SK-N-SH treated with all-trans-retinoic acid at 6 μM for 48 hours (cell line): ENCODE measurements at regions not wholly inside any gene's neighbourhood (a gene's known extent, or its start where the extent isn't known, plus 50 kb on each side); places are given as distances from the start of the nearest gene placed in this dataset.
"Not testable (repeated sequence)": the region's sequence is repeated elsewhere in the genome, so short reads cannot be mapped to it uniquely, and the experiment has no call there.

Source experiments
- ATAC-seq: fragments of 200-7000 bp; cut with Tn5 transposase; 3 replicates; pipeline ENCODE4 v1.9.1; 2020; ENCODE audit warnings: mild to moderate bottlenecking, moderate library complexity
- ARNTL ChIP-seq: fragments of 450-650 bp; formaldehyde crosslinking; IDR thresholded peaks from 2 replicates; pipeline ENCODE4 v1.5.0; 2020; ENCODE audit warnings: low read depth, mild to moderate bottlenecking, moderate library complexity, borderline replicate concordance
- BACH2 ChIP-seq: fragments of 250-450 bp; sonication (Bioruptor Pico); IDR thresholded peaks from 2 replicates; pipeline ENCODE4 v1.9.0; 2021; ENCODE audit warnings: mild to moderate bottlenecking, borderline replicate concordance
- CSDC2 ChIP-seq: fragments of 250-450 bp; sonication (Bioruptor Pico); IDR thresholded peaks from 2 replicates; pipeline ENCODE4 v1.5.0; 2020; ENCODE audit warnings: mild to moderate bottlenecking, moderate library complexity
- GLIS3 ChIP-seq: fragments of 250-450 bp; sonication (Bioruptor Pico); IDR thresholded peaks from 2 replicates; pipeline ENCODE4 v1.5.0; 2020; ENCODE audit warnings: mild to moderate bottlenecking, moderate library complexity
- ISL1 ChIP-seq: fragments of 250-450 bp; sonication (Bioruptor Pico); IDR thresholded peaks from 2 replicates; pipeline ENCODE4 v2.1.2; 2022; ENCODE audit warnings: mild to moderate bottlenecking, moderate library complexity
- OSR1 ChIP-seq: fragments of 250-450 bp; sonication (Bioruptor Pico); IDR thresholded peaks from 2 replicates; pipeline ENCODE4 v1.8.0; 2022; ENCODE audit warnings: moderate library complexity, mild to moderate bottlenecking, inconsistent platforms
- PPARA ChIP-seq: fragments of 250-450 bp; sonication (Bioruptor Pico); IDR thresholded peaks from 2 replicates; pipeline ENCODE4 v1.5.0; 2020; ENCODE audit warnings: mild to moderate bottlenecking, borderline replicate concordance
- RARB ChIP-seq: fragments of 250-450 bp; sonication (Bioruptor Pico); IDR thresholded peaks from 2 replicates; pipeline ENCODE4 v1.8.0; 2021; ENCODE audit warnings: mild to moderate bottlenecking, moderate library complexity
- SNAI2 ChIP-seq: fragments of 250-450 bp; sonication (Bioruptor Pico); IDR thresholded peaks from 2 replicates; pipeline ENCODE4 v1.5.0; 2020; ENCODE audit warnings: mild to moderate bottlenecking, moderate library complexity
- TCF4 ChIP-seq: fragments of 250-450 bp; sonication (Bioruptor Pico); IDR thresholded peaks from 2 replicates; pipeline ENCODE4 v1.8.0; 2021; ENCODE audit warnings: mild to moderate bottlenecking, moderate library complexity, borderline replicate concordance
- TOX ChIP-seq: fragments of 250-450 bp; sonication (Bioruptor Pico); IDR thresholded peaks from 2 replicates; pipeline ENCODE4 v1.8.0; 2021; ENCODE audit warnings: mild to moderate bottlenecking, moderate library complexity, borderline replicate concordance
- ZC3H10 ChIP-seq: fragments of 250-450 bp; sonication (Bioruptor Pico); IDR thresholded peaks from 2 replicates; pipeline ENCODE4 v1.5.1; 2021; ENCODE audit warnings: mild to moderate bottlenecking, moderate library complexity
- ZFP3 ChIP-seq: fragments of 250-450 bp; sonication (Bioruptor Pico); IDR thresholded peaks from 2 replicates; pipeline ENCODE4 v1.5.0; 2020; ENCODE audit warnings: mild to moderate bottlenecking, moderate library complexity
- ZNF70 ChIP-seq: fragments of 450-650 bp; formaldehyde crosslinking; IDR thresholded peaks from 2 replicates; pipeline ENCODE4 v1.5.0; 2020; ENCODE audit warnings: mild to moderate bottlenecking, moderate library complexity
- ZNF8 ChIP-seq: fragments of 450-650 bp; formaldehyde crosslinking; IDR thresholded peaks from 2 replicates; pipeline ENCODE4 v1.5.0; 2020; ENCODE audit warnings: mild to moderate bottlenecking, moderate library complexity
- TF ChIP-seq, protein P1 (sequence below): fragments of 250-450 bp; sonication (Bioruptor Pico); IDR thresholded peaks from 2 replicates; pipeline ENCODE4 v1.8.0; 2020; ENCODE audit warnings: mild to moderate bottlenecking, moderate library complexity, borderline replicate concordance
- TF ChIP-seq, protein P2 (sequence below): fragments of 250-450 bp; sonication (Bioruptor Pico); IDR thresholded peaks from 2 replicates; pipeline ENCODE4 v1.8.0; 2021; ENCODE audit warnings: low read depth, mild to moderate bottlenecking, moderate library complexity, borderline replicate concordance
- TF ChIP-seq, protein P3 (sequence below): fragments of 250-450 bp; sonication (Bioruptor Pico); IDR thresholded peaks from 2 replicates; pipeline ENCODE4 v1.5.1; 2020; ENCODE audit warnings: low read depth, mild to moderate bottlenecking, moderate library complexity
- TF ChIP-seq, protein P4 (sequence below): fragments of 250-450 bp; sonication (Bioruptor Pico); IDR thresholded peaks from 2 replicates; pipeline ENCODE4 v1.5.1; 2021; ENCODE audit warnings: mild to moderate bottlenecking, moderate library complexity
- TF ChIP-seq, protein P5 (sequence below): fragments of 250-450 bp; sonication (Bioruptor Pico); IDR thresholded peaks from 2 replicates; pipeline ENCODE4 v1.5.0; 2020; ENCODE audit warnings: mild to moderate bottlenecking, moderate library complexity

DNA sequence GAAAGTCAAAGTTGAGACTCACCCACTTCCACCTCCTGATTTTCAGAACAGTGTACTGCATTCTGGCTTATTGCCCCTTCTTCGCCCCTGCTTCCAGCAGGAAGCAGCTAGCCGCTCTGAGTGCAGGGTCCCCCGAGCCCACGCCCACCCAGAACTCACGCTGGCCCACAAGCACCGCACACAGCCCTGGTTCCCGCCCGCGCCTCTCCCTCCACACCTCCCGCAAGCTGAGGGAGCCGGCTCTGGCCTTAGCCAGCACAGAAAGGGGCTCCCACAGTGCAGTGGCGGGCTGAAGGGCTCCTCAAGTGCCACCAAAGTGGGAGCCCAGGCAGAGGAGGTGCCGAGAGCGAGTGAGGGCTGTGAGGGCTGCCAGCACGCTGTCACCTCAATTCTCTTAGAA lies 657.7 kb upstream of the SPRY2 start:
- ATAC-seq: not testable (repeated sequence)

DNA sequence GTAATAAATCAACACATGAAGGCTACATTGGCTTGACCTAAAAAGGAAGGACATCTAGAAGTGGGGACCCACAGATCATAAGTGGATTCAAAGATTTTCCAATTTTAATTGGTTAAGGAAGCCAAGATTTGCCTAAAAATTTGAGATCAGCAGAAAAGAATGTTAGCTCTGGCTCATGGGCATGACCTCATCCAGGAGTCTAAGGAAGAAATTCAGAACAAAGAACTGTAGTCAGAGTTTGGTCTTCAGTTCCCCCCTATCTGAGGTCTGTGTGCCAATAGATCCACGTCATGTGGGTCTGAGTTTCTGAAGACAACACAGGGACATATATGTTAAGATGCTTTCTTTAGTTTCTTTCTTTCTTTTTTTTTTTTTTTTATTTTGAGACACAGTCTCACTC lies 648.8 kb upstream of the SPRY2 start:
- TF ChIP-seq OSR1: no peak
- TF ChIP-seq BACH2: no peak
- TF ChIP-seq, protein P1, sequence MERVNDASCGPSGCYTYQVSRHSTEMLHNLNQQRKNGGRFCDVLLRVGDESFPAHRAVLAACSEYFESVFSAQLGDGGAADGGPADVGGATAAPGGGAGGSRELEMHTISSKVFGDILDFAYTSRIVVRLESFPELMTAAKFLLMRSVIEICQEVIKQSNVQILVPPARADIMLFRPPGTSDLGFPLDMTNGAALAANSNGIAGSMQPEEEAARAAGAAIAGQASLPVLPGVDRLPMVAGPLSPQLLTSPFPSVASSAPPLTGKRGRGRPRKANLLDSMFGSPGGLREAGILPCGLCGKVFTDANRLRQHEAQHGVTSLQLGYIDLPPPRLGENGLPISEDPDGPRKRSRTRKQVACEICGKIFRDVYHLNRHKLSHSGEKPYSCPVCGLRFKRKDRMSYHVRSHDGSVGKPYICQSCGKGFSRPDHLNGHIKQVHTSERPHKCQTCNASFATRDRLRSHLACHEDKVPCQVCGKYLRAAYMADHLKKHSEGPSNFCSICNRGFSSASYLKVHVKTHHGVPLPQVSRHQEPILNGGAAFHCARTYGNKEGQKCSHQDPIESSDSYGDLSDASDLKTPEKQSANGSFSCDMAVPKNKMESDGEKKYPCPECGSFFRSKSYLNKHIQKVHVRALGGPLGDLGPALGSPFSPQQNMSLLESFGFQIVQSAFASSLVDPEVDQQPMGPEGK (CRISPR knock-in tag): no peak
- TF ChIP-seq TCF4 (CRISPR knock-in tag): no peak
- TF ChIP-seq ISL1 (CRISPR knock-in tag): no peak
- TF ChIP-seq RARB (CRISPR knock-in tag): no peak
- TF ChIP-seq GLIS3 (CRISPR knock-in tag): no peak
- TF ChIP-seq ZNF8 (CRISPR knock-in tag): no peak
- TF ChIP-seq TOX (CRISPR knock-in tag): no peak
- TF ChIP-seq ZC3H10 (CRISPR knock-in tag): no peak
- TF ChIP-seq ZNF70: no peak
- no peak for TF ChIP-seq ARNTL (CRISPR knock-in tag)
- no peak for TF ChIP-seq ZFP3 (CRISPR knock-in tag)
- TF ChIP-seq, protein P2, sequence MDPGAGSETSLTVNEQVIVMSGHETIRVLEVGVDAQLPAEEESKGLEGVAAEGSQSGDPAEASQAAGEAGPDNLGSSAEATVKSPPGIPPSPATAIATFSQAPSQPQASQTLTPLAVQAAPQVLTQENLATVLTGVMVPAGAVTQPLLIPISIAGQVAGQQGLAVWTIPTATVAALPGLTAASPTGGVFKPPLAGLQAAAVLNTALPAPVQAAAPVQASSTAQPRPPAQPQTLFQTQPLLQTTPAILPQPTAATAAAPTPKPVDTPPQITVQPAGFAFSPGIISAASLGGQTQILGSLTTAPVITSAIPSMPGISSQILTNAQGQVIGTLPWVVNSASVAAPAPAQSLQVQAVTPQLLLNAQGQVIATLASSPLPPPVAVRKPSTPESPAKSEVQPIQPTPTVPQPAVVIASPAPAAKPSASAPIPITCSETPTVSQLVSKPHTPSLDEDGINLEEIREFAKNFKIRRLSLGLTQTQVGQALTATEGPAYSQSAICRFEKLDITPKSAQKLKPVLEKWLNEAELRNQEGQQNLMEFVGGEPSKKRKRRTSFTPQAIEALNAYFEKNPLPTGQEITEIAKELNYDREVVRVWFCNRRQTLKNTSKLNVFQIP (CRISPR knock-in tag): no peak
- TF ChIP-seq, protein P3, sequence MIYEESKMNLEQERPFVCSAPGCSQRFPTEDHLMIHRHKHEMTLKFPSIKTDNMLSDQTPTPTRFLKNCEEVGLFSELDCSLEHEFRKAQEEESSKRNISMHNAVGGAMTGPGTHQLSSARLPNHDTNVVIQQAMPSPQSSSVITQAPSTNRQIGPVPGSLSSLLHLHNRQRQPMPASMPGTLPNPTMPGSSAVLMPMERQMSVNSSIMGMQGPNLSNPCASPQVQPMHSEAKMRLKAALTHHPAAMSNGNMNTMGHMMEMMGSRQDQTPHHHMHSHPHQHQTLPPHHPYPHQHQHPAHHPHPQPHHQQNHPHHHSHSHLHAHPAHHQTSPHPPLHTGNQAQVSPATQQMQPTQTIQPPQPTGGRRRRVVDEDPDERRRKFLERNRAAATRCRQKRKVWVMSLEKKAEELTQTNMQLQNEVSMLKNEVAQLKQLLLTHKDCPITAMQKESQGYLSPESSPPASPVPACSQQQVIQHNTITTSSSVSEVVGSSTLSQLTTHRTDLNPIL (CRISPR knock-in tag): no peak
- no peak for TF ChIP-seq PPARA (CRISPR knock-in tag)
- TF ChIP-seq, protein P4, sequence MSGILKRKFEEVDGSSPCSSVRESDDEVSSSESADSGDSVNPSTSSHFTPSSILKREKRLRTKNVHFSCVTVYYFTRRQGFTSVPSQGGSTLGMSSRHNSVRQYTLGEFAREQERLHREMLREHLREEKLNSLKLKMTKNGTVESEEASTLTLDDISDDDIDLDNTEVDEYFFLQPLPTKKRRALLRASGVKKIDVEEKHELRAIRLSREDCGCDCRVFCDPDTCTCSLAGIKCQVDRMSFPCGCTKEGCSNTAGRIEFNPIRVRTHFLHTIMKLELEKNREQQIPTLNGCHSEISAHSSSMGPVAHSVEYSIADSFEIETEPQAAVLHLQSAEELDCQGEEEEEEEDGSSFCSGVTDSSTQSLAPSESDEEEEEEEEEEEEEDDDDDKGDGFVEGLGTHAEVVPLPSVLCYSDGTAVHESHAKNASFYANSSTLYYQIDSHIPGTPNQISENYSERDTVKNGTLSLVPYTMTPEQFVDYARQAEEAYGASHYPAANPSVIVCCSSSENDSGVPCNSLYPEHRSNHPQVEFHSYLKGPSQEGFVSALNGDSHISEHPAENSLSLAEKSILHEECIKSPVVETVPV: no peak
- TF ChIP-seq, all 23 proteins: peak for 0

DNA sequence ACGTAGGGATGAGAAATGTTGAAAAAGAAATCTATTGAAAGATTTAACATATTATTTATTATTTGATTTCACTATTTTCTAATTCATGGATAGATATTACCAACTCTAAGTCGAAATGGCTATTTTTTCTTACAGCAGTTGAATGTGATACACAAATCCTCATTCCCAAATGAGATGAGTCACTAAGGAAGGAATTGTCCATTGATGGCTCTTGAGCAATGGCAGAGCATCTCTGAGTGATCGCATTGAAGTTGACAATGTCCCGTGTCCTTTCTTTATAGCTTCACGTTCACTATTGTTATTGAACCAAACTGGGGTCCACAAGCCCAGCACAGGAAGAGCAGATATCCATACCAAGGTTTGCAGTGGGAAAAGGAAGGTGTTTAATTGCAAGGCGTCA lies 648.3 kb upstream of the SPRY2 start:
- no peak for ATAC-seq
- TF ChIP-seq, protein P5, sequence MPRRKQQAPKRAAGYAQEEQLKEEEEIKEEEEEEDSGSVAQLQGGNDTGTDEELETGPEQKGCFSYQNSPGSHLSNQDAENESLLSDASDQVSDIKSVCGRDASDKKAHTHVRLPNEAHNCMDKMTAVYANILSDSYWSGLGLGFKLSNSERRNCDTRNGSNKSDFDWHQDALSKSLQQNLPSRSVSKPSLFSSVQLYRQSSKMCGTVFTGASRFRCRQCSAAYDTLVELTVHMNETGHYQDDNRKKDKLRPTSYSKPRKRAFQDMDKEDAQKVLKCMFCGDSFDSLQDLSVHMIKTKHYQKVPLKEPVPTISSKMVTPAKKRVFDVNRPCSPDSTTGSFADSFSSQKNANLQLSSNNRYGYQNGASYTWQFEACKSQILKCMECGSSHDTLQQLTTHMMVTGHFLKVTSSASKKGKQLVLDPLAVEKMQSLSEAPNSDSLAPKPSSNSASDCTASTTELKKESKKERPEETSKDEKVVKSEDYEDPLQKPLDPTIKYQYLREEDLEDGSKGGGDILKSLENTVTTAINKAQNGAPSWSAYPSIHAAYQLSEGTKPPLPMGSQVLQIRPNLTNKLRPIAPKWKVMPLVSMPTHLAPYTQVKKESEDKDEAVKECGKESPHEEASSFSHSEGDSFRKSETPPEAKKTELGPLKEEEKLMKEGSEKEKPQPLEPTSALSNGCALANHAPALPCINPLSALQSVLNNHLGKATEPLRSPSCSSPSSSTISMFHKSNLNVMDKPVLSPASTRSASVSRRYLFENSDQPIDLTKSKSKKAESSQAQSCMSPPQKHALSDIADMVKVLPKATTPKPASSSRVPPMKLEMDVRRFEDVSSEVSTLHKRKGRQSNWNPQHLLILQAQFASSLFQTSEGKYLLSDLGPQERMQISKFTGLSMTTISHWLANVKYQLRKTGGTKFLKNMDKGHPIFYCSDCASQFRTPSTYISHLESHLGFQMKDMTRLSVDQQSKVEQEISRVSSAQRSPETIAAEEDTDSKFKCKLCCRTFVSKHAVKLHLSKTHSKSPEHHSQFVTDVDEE (CRISPR knock-in tag): no peak
- TF ChIP-seq ZFP3 (CRISPR knock-in tag): no peak
- TF ChIP-seq CSDC2: no peak
- TF ChIP-seq PPARA (CRISPR knock-in tag): no peak
- TF ChIP-seq RARB (CRISPR knock-in tag): no peak
- no peak for TF ChIP-seq SNAI2 (CRISPR knock-in tag)
- TF ChIP-seq, all 23 proteins: peak for 0

More for the DNA sequence above, 648.8 kb upstream of the SPRY2 start:
- no peak for ATAC-seq
